HFFc6 (cell line): ENCODE measurements at regions not wholly inside any gene's neighbourhood (a gene's known extent, or its start where the extent isn't known, plus 50 kb on each side); places are given as distances from the start of the nearest gene placed in this dataset.
"Not testable (repeated sequence)": the region's sequence is repeated elsewhere in the genome, so short reads cannot be mapped to it uniquely, and the experiment has no call there.

Experiments used
- DNase-seq: peaks from one replicate; pipeline ENCODE4 v3.0.0-alpha.2; 2018
- H3K27ac Mint-ChIP-seq: 2 replicates; pipeline ENCODE4 v1.8.0; 2020; ENCODE audit warnings: mild to moderate bottlenecking, mixed read lengths
- H3K27me3 Mint-ChIP-seq: 2 replicates; pipeline ENCODE4 v1.8.0; 2021; ENCODE audit warnings: mild to moderate bottlenecking, moderate library complexity, mixed read lengths; ENCODE audit not compliant: insufficient read depth
- H3K36me3 Mint-ChIP-seq: 2 replicates; pipeline ENCODE4 v1.8.0; 2021; ENCODE audit warnings: low read depth, mixed read lengths
- H3K4me1 Mint-ChIP-seq: 2 replicates; pipeline ENCODE4 v1.8.0; 2020; ENCODE audit warnings: low read depth, mixed read lengths
- H3K4me3 Mint-ChIP-seq: 2 replicates; pipeline ENCODE4 v1.8.0; 2020; ENCODE audit warnings: mild to moderate bottlenecking, moderate library complexity, mixed read lengths
- H3K9me3 Mint-ChIP-seq: 2 replicates; pipeline ENCODE4 v1.8.0; 2020; ENCODE audit warnings: mild to moderate bottlenecking, mixed read lengths
- CTCF ChIP-seq: fragments of 200-600 bp; sonication (generic); IDR thresholded peaks from 2 replicates; pipeline ENCODE4 v1.5.0; 2021; ENCODE audit warnings: antibody characterized with exemption, mild to moderate bottlenecking

GRCh38 chr15:77944002-77944867 is 133.3 kb downstream of the TBC1D2B start:
- DNase-seq: peak; percentile 13
- Mint-ChIP-seq H3K36me3 (no peaks in the 10 kb centered on the region), H3K27me3 (peaks cover 11% of the 10 kb centered on the region), H3K4me3 (peak overlapping the region; percentile 64; the same call in 1 of the 2 replicates), H3K27ac (peak overlapping the region; percentile 71; the same call in 1 of the 2 replicates), H3K4me1 (peaks cover 7% of the 10 kb centered on the region; the same call in 1 of the 2 replicates), H3K9me3 (no peaks in the 10 kb centered on the region)
- TF ChIP-seq CTCF: no peak

GRCh38 chr15:77942611-77943211 is 134.8 kb downstream of the TBC1D2B start:
- H3K27ac Mint-ChIP-seq: no peak overlapping the region

GRCh38 chr15:77941090-77941827 is 136.3 kb downstream of the TBC1D2B start:
- not testable (repeated sequence) for DNase-seq, H3K27ac Mint-ChIP-seq, H3K4me1 Mint-ChIP-seq, H3K36me3 Mint-ChIP-seq, H3K9me3 Mint-ChIP-seq, H3K4me3 Mint-ChIP-seq
- peaks cover 12% of the 10 kb centered on the region for H3K27me3 Mint-ChIP-seq

More at GRCh38 chr15:77942611-77943211, 134.8 kb downstream of the TBC1D2B start:
- Mint-ChIP-seq H3K4me1 (peaks cover 7% of the 10 kb centered on the region; the same call in 1 of the 2 replicates), H3K4me3 (no peak overlapping the region), H3K36me3 (no peaks in the 10 kb centered on the region), H3K27me3 (peaks cover 13% of the 10 kb centered on the region), H3K9me3 (no peaks in the 10 kb centered on the region)
- no peak for TF ChIP-seq CTCF
- DNase-seq: no peak

- Mint-ChIP-seq H3K36me3 (no peaks in the 10 kb centered on the region), H3K4me1 (peaks cover 7% of the 10 kb centered on the region; the same call in 1 of the 2 replicates), H3K27me3 (peaks cover 12% of the 10 kb centered on the region), H3K9me3 (no peaks in the 10 kb centered on the region), H3K4me3 (no peak overlapping the region), H3K27ac (no peak overlapping the region)
- DNase-seq: no peak
- TF ChIP-seq CTCF: no peak
Observed at GRCh38 chr15:77940381-77940947, 137.0 kb downstream of the TBC1D2B start.

GRCh38 chr15:77939851-77940250 is 137.7 kb downstream of the TBC1D2B start:
- Mint-ChIP-seq H3K4me1 (peaks cover 3% of the 10 kb centered on the region; the same call in 1 of the 2 replicates), H3K27ac (no peak overlapping the region), H3K36me3 (no peaks in the 10 kb centered on the region), H3K27me3 (peaks cover 12% of the 10 kb centered on the region), H3K4me3 (no peak overlapping the region), H3K9me3 (no peaks in the 10 kb centered on the region)
- DNase-seq: no peak
- no peak for TF ChIP-seq CTCF

- not testable (repeated sequence) for H3K36me3 Mint-ChIP-seq, H3K4me1 Mint-ChIP-seq
Observed at GRCh38 chr15:77939026-77939425, 138.5 kb downstream of the TBC1D2B start.

GRCh38 chr15:77938546-77938945 is 139.0 kb downstream of the TBC1D2B start:
- not testable (repeated sequence) for H3K9me3 Mint-ChIP-seq, H3K4me1 Mint-ChIP-seq, H3K27ac Mint-ChIP-seq, DNase-seq, H3K4me3 Mint-ChIP-seq, H3K36me3 Mint-ChIP-seq
- peaks cover 13% of the 10 kb centered on the region for H3K27me3 Mint-ChIP-seq

More at GRCh38 chr15:77939026-77939425, 138.5 kb downstream of the TBC1D2B start:
- not testable (repeated sequence) for H3K4me3 Mint-ChIP-seq, H3K27ac Mint-ChIP-seq, H3K9me3 Mint-ChIP-seq, DNase-seq
- peaks cover 18% of the 10 kb centered on the region for H3K27me3 Mint-ChIP-seq

GRCh38 chr15:77936567-77936966 is 140.9 kb downstream of the TBC1D2B start:
- not testable (repeated sequence) for H3K4me1 Mint-ChIP-seq, DNase-seq, H3K27ac Mint-ChIP-seq, H3K9me3 Mint-ChIP-seq, H3K36me3 Mint-ChIP-seq, H3K4me3 Mint-ChIP-seq
- H3K27me3 Mint-ChIP-seq: peaks cover 18% of the 10 kb centered on the region

- not testable (repeated sequence) for H3K36me3 Mint-ChIP-seq, H3K4me3 Mint-ChIP-seq, DNase-seq, H3K9me3 Mint-ChIP-seq, H3K4me1 Mint-ChIP-seq, H3K27ac Mint-ChIP-seq
- peaks cover 22% of the 10 kb centered on the region for H3K27me3 Mint-ChIP-seq
Observed at GRCh38 chr15:77934516-77934915, 143.0 kb downstream of the TBC1D2B start.
